AG09309 (cell line): ENCODE measurements at regions not wholly inside any gene's neighbourhood (a gene's known extent, or its start where the extent isn't known, plus 50 kb on each side); places are given as distances from the start of the nearest gene placed in this dataset.
A peak's percentile ranks its signal among the peaks of the same experiment; 100 is the strongest.
"Not testable (repeated sequence)": the region's sequence is repeated elsewhere in the genome, so short reads cannot be mapped to it uniquely, and the experiment has no call there.

Experiments used
- DNase-seq: peaks from one replicate; pipeline ENCODE4 v3.0.0-alpha.2; 2010; ENCODE audit warnings: low read depth
- H3K4me3 ChIP-seq: 2 replicates; pipeline ENCODE4 v1.5.1; 2011; ENCODE audit warnings: mild to moderate bottlenecking, low read depth, low read length, moderate library complexity; ENCODE audit not compliant: control insufficient read depth
- CTCF ChIP-seq: IDR thresholded peaks from 2 replicates; pipeline ENCODE4 v1.5.1; 2011; ENCODE audit warnings: mild to moderate bottlenecking, low read depth, low read length, inconsistent platforms; ENCODE audit not compliant: insufficient read depth, control insufficient read depth; ENCODE audit errors: missing control alignments

- DNase-seq = no peak
- no peak for TF ChIP-seq CTCF
- no peak overlapping the region for H3K4me3 ChIP-seq
These were observed 65.8 kb upstream of the CACUL1 start for GRCh38 chr10:118820326-118821116.

GRCh38 chr10:118823256-118823907 lies 68.6 kb upstream of the CACUL1 start:
- no peak overlapping the region for H3K4me3 ChIP-seq
- no peak for TF ChIP-seq CTCF
- no peak for DNase-seq

- no peak for DNase-seq
- TF ChIP-seq CTCF = no peak
- no peak overlapping the region for H3K4me3 ChIP-seq
These were observed 72.3 kb upstream of the CACUL1 start for GRCh38 chr10:118827053-118827452.

GRCh38 chr10:118827466-118828155 lies 72.8 kb upstream of the CACUL1 start:
- no peak for DNase-seq
- TF ChIP-seq CTCF = peak; percentile 5
- H3K4me3 ChIP-seq = no peak overlapping the region

- no peak for TF ChIP-seq CTCF
- H3K4me3 ChIP-seq = no peak overlapping the region
- DNase-seq = no peak
These were observed 77.5 kb upstream of the CACUL1 start for GRCh38 chr10:118832241-118832651.

GRCh38 chr10:118834370-118834769 lies 79.6 kb upstream of the CACUL1 start:
- not testable (repeated sequence) for H3K4me3 ChIP-seq, DNase-seq
